NCI-H146 (cell line): ENCODE measurements at regions not wholly inside any gene's neighbourhood (a gene's known extent, or its start where the extent isn't known, plus 50 kb on each side); places are given as distances from the start of the nearest gene placed in this dataset.
"Not testable (repeated sequence)": the region's sequence is repeated elsewhere in the genome, so short reads cannot be mapped to it uniquely, and the experiment has no call there.

ENCODE experiments used
- DNase-seq: peaks from one replicate; lab custom pipeline; 2025; lab: John Stamatoyannopoulos, UW

- no peak for DNase-seq
Measured at GRCh38 chr4:187065806-187066205, 342.1 kb upstream of the FAT1 start.

GRCh38 chr4:187069398-187069797 is 345.7 kb upstream of the FAT1 start:
- DNase-seq: no peak

GRCh38 chr4:187070158-187070557 is 346.5 kb upstream of the FAT1 start:
- no peak for DNase-seq

- no peak for DNase-seq
Measured at GRCh38 chr4:187070740-187071139, 347.1 kb upstream of the FAT1 start.

GRCh38 chr4:187071946-187072600 is 348.4 kb upstream of the FAT1 start:
- DNase-seq: no peak

- no peak for DNase-seq
Measured at GRCh38 chr4:187073820-187074219, 350.2 kb upstream of the FAT1 start.

GRCh38 chr4:187075514-187075913 is 351.9 kb upstream of the FAT1 start:
- DNase-seq: no peak

GRCh38 chr4:187077744-187078401 is 354.2 kb upstream of the FAT1 start:
- DNase-seq: no peak

- no peak for DNase-seq
Measured at GRCh38 chr4:187084701-187085100, 361.0 kb upstream of the FAT1 start.

GRCh38 chr4:187085339-187085738 is 361.7 kb upstream of the FAT1 start:
- no peak for DNase-seq

GRCh38 chr4:187086151-187086550 is 362.5 kb upstream of the FAT1 start:
- DNase-seq: no peak

- no peak for DNase-seq
Measured at GRCh38 chr4:187088070-187088799, 364.6 kb upstream of the FAT1 start.

GRCh38 chr4:187090401-187090800 is 366.7 kb upstream of the FAT1 start:
- DNase-seq: no peak

GRCh38 chr4:187090832-187091231 is 367.2 kb upstream of the FAT1 start:
- not testable (repeated sequence) for DNase-seq

GRCh38 chr4:187094144-187094543 is 370.5 kb upstream of the FAT1 start:
- no peak for DNase-seq

- no peak for DNase-seq
Measured at GRCh38 chr4:187098429-187098828, 374.8 kb upstream of the FAT1 start.

GRCh38 chr4:187103351-187103750 is 379.7 kb upstream of the FAT1 start:
- DNase-seq: no peak

- no peak for DNase-seq
Measured at GRCh38 chr4:187108845-187109244, 385.2 kb upstream of the FAT1 start.

- no peak for DNase-seq
Measured at GRCh38 chr4:187109636-187110035, 386.0 kb upstream of the FAT1 start.

GRCh38 chr4:187118166-187118565 is 394.5 kb upstream of the FAT1 start:
- no peak for DNase-seq

GRCh38 chr4:187118602-187119120 is 395.0 kb upstream of the FAT1 start:
- DNase-seq: no peak

GRCh38 chr4:187124331-187124730 is 400.7 kb upstream of the FAT1 start:
- no peak for DNase-seq

GRCh38 chr4:187125062-187125461 is 401.4 kb upstream of the FAT1 start:
- DNase-seq: no peak
